ENCODE measurements at regions not wholly inside any gene's neighbourhood (a gene's known extent, or its start where the extent isn't known, plus 50 kb on each side); places are given as distances from the start of the nearest gene placed in this dataset.

DNA sequence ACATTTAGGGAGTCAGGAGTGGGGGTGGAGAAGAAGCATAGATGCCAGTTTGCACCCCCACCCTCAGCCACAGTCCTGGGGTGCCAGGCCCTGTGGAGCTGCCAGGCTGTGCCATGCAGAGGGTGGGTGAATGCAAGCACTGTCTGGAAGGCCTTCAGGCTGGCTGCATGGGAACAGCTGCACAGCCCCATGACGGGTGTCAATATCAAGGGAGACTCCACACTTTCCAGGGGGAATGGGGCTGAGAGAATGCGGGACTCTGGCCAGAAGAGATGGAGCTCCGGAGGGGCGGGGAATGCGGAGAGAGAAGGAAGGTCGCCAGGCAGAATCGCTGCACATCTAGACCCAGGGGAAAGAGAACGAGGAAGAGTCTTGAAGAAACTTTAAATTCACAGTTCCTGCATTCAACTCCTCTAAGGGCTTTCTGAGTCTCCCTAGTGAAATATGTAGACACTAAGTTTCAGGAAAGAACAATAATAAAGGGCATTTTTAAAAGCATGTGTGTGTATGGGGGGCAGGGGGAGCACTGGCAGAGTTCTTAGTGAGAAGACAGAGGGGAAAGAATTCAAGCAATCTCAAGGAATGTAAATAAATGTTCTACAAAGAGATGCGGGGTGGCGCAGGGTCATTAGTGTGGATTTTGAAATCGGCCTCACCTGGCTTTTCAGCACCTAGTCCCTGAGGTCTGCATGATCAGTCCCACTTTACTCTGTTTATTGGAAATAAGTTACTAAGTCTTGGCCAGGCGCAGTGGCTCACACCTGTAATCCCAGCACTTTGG, 59.1 kb downstream of the BOD1 start:
- DNase-seq: no peak

DNA sequence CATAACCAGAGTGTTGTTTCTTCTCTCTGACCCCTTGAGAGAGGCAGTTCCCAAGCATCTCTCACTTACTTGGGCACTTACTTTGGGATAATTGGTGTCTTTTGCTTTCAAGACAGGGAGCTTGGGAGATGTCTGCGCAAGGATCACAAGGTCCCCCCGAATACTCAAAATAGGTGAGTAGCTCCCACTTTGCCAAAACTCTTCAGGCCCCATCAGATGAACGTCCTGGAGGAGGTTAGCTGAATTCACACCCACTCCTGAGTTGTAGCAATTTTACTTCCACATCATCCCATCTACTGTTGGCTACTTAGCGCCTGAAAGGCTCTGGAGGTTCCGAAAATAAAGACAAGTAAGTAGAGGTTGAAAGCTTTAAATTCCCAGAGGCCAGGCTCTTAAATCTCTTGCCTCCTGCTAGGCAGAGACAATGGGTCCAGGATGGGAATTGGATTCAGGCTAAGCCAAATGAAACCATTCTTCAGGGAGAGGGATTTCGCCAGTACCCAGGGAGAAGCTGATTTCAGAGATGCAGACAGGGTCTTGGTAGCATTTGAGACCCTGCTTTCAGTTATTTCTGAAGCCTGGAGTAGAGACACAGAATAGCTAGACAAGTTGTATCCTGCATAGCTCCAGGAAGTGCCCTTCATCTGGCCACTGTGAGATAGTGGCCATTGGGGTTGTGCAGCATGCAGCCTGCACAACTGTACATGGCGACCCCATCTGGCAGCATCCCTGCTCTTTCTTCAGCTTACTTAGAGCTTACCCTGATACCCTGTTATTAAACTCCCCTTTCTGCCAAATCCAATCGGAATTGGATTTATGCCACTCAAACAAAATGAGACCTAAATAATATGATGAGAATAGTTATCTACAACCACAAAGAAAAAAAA, 60.1 kb downstream of the BOD1 start:
- DNase-seq: no peak

DNA sequence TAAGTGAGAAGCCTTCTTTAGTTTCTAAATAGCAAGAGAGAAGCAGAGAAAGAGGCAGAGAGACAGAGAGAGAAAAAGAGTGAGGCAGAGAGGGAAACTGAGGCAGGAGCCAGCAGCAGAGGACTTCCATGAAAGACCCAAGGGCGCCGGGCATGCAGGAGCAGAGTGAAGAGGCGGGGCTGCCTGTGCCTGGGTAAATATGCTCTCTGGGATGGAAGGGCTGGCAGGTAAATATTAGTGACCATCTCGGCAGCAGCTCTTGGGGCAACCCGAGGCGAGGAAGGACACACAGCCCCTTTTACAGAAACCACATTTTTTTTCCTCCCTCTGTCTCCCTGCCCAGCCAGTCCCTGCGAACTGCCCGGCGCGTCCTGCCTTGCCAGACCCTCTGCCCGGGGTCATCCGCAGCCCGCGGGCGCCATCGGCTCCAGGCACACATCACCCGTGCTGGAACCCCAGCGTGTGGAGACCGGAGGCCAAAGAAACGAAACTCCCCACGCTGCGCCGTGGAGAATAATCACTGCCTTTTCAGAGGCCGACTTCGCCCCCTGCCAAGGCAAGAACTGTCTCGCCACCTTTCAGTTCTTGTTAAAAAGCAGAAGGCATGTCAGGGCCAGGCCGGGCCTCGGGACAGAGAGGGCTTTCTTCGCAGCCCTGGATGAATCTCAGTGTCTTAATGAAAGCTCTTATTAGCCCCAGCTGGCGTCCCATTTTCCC, 61.3 kb downstream of the BOD1 start:
- no peak for DNase-seq

DNA sequence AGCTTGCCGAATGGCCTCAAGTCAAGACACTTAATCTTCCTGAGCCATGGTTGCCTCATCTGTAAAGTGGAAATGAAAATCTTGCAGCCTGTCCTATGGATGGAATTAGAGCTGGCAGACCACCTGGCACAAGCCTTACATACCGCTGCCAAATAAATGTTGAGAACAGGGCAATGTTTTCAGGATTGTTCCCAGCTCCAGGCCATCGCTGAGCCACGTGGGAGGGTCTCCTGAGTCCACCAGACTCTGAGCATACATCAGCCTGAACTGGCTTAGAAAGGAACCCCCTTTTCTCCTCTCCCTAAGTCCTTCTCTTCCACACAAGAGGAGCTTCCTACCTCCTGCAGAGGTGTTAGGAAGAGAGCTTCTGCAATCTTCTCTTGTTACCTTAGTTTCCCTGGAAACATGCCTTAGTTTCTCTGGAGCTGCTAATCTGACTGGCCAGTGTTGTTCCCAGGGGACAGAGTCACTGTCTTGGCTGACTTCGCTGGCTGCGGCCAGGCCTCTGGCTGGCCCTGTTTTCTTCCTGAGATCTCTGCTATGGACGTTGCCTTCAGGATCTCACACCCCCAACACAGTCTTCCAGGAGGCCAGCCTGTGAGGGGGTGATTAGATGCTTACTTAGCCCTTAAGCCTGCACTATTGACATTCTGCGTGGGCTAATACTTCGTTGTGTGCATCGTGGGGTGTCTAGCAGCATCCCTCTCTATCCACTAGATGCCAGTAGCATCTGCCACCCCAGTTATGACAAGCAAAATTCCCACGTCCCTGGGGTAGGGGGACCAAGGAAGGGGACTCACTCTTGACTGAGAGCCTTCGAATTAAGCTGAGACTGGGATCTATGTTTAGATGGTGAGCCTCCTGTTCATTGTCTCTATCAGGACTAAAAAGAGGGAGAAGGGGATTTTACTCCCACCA, 62.2 kb downstream of the BOD1 start:
- no peak for DNase-seq

DNA sequence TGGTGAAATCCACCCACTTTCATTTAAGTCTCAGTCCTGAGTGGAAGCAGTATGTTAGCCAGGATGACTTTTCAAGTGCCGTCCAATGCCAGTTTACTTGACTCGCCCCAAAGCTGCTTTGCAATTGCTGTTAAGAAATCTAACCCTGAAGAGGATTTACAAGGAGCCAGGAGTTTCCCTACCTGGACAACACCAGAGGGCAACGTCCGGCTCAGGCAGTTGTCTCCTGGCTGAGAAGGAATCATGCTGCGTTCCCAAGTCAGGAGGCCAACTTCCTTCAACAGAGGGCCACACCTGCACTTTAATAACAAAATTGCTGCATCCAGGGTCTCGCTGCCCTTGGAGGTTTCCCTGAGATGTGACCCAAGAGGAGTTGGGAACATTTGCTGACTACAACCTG, 65.8 kb downstream of the BOD1 start:
- DNase-seq: no peak

DNA sequence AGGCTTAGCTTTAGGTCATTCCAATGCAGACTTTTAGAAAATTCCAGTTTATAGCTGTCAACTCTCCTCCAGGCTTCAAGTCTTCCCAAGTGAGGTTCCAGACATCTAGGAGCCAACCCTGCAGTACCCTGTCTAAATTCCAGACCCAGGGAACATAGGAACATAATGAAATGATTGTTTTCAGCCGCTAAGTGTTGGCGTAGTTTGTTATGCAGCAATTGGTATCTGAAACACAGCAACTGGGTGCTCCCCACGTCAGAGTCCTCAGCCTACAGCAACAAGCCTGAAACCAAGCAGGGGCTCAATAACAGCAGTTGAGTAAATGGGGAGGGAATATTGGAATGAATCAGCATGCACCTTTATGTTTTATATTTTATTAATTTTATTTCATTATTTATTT, 66.8 kb downstream of the BOD1 start:
- no peak for DNase-seq

DNA sequence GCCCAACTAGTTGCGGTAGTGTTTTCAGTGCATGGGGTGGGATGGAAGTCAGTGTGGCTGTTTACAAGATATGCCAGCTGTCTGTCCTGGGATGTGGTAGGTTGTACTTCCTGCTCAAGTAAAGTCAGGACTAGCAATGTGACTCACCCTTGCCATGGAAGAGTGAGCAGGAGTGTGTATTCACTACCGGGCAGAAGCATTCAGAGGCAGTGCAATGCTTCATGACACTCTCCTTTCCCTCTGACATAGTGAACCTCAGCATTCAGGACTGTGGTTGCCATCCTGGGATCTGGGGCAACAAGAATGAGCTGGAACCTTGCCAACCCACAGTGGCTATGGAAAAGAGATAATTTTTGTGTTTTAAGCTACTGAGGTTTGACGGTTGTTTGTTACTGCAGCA, 68.9 kb downstream of the BOD1 start:
- DNase-seq: no peak

DNA sequence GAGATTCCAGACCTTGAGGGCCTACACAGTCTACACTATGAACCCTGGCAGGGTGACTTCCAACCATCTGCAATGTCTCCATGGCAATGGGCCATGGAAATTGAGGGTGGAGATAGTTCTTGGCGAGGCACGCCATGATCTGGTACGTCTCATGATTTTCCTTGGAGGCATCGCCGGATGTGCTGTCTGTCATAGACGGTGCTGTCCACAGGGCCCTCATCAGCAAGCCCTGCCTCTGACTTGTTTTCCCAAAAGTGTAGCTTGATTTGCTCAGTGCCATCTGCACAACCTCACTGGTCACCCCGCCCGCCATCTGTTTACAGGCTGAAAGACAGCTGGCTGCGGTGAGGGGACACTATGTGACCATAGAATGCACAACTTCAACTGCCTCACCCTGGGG, 73.5 kb downstream of the BOD1 start:
- DNase-seq: no peak

DNA sequence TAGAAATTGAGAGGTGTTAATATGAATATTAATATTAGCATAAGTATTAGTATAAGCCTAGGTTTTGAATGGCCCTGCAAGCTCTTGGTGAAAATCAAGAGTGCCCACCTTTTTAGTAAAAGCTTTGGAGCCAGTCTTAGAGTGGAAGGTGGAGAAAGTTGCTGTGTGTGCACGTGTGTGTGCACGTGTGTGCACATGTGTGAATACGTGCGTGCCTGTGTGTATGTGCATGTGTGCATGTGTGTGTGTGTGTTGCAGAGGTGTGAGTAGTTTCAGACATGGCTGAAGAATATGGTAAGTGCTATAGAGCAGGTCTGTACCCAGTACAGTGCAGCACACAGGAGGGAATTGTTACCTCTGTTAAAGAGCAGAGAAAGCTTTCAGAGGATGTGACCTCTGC, 74.3 kb downstream of the BOD1 start:
- DNase-seq: no peak

DNA sequence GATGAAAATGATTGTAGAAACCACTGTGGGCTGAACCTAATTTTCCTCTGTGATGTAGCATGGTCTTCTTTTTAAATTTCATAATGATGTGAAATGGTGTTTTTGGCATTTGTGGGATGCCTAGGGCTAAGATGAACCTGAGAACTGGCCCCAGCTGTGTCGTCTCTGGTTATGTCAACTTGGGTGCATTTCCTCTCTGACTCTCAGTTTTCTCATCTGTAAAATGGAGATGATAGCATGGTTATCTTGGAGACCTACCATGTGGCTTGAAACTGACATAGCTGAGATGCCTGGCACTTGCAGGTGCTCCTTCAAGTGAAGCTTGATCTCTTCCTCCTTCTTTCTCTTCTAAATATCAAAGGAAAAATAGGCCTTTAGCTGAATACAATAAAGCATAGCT, 77.8 kb downstream of the BOD1 start:
- DNase-seq: no peak

DNA sequence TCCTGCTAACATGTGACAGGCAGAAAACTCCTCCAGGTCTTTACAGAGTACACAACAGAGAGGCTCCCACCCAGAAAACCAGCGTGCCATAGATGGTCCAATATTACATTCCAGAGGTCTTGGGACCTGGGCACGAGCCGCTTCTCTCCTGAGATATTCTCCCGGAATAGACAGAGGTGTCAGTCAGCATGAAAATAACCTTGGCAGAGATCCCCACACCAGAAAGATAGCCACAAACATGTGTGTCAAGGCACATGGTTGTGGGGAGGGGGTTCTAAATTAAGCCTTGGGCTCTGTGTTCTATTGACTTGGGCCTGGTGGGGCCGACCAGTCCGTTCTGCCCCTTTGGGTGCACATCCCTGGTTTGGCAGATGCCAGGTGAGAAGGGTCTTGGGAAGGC, 78.4 kb downstream of the BOD1 start:
- DNase-seq: no peak

DNA sequence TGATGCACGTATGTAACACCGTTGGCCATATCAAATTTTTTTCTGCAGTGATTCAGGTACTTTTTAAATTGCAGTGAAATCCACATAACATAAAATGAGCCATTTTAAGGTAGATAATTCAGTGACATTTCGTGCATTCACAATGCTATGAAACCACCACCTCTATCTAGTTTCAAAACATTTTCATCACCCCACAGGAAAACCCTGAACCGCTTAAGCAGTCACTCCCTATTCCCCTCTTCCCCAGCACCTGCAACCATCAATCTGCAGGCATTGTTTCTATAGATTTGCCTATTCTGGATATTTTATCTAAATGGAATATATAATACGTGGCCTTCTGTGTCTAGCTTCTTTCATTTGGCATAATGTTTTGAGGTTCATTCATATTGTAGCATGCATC, 79.2 kb downstream of the BOD1 start:
- DNase-seq: no peak

DNA sequence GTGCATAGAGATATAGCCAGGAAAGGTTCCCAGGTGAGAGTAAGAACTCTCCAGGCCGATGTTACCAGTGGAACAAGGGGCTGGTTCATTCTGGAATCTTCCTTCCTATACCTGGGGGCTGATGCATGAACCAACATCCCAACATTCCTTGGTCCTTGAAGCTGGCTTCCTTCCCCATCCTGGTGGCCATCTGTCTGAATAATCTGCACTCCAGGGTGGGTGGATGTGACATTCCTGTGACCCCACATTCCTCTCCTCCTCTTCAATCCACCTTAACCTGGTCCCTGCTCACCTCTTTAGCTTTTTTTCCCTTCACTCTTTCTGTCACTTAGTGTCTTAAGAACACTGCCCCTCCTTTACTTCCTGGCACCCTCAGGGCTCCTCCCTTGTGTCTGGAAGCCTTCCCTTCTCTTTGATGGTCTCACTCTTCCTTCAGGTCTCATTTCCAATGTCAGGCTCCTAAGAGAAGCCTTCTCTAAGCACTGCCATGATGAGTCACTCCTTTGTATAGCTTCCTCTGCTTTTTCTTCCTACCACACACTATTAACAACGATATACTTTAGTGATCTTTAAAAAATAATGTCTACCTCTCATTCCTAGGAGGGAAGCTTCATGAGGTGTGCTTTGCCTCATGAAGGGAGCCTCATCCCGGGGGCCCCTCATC, 80.3 kb downstream of the BOD1 start:
- DNase-seq: no peak

DNA sequence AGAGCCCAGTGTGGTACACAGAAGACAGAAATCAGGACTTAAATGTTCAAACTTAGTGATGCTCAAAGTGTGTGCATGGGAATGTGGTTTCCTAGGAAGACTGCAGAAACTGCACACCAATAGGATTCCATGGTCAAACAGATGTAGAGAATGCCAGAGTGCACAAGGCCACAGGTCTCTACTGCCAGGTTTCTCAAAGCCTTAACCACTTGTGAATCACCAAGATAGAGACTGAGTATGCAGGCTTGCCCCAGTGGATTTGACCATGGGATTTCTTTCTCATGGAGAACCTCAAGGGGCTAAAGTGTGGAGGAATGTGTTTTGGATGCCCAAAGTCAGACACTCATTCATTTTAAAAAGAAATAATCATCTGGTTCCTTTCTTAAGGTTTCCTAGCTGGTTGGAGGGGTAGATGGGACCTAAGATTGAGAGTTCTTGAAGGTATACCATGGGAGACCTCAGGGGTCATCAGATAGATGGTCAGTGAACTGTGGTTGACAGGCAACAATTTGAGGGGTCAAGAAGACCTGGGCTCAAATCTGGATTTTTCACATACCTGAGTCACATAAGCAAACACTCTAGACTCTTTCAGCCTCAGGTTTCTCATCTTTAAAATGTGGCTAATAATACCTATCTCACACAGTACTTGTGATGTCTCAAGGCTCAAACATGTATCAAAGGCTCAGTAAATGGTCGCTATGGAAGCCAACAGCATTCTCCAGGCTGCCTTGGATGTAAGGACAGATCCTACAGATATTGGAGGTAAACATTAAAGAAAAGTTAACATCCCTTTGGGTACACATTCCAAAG, 81.1 kb downstream of the BOD1 start:
- DNase-seq: no peak

DNA sequence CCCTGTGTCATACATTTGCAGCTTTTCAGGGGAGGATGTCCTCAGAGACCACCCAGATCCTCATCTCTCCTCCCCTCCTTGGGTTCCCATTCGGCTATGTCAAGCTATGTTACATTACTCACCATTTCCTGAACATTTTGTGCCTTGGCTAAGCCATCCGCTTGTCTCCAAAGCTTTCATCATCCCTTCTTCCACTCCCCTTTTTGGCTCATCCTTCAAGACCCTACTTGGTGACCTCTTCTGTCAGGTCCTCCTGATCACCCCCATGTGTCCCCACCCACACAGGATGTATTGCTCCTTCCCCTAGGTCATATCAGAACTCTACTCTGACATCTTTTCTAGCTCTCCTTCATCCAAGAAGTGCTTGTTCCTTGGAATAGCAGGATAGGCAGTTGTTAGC, 81.8 kb downstream of the BOD1 start:
- no peak for DNase-seq

DNA sequence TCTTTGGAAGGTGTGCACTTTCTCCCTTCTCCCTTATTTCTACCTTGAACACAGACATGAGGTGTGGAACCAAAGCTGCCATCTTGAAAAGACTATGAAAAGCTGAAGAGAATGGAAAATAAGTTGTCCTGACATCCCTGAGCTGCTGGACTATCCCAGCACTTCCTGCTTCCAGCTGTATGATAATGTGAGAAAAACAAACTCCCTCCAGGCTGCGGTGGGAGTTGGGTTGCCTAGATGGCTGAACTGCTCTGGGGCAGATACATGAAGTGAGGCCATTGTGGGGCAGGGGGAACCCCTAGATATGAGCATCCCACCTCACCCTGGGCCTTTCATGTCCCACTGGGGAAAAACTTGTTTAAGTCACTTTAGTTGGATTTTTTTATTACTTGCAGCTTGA, 82.4 kb downstream of the BOD1 start:
- no peak for DNase-seq

DNA sequence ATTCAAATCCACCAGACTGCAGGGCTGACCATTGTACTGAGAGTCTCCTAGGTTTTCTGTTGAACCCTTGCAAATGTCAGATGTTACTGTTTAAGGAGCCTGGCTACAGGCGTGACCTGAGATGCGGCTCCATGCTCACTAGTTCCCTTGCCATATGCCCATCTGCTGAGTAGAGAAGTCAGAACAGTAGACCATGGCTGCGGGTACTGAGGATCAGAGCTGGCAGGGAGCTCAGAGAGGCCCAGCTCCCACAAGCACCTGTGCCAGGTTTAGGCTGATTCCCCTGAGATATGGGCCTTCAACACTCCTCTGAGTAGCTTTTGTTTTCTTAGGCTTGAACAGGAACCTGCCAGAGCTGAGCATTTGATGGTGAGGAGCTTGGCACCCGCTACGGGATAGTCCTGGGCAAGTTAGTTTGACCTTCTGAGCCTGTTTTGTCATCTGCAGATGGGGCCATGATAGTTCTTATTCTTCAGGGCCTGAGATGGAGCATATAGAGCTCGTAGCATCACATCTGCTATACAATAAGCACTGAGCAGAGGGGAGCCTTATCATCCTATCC, 83.7 kb downstream of the BOD1 start:
- DNase-seq: no peak

DNA sequence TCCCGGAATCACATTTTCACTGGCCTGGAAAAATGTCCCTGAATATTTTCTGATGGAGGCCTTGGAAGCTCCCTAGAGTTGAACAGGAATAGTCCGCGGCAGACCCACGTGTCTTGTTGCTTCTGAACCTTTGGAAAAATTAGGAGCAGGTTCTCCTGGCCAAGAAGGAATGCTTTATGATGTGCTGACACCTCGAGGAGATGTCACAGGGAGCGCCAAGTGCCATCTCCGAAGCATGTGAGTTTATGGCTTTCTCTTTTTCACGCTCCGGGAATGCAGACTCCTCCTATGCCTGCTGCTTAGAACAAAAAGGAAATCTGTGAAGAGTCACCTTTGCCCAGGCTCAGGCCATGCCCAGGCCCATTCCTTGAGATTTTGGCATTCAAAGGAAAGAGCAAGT, 84.6 kb downstream of the BOD1 start:
- DNase-seq: no peak

DNA sequence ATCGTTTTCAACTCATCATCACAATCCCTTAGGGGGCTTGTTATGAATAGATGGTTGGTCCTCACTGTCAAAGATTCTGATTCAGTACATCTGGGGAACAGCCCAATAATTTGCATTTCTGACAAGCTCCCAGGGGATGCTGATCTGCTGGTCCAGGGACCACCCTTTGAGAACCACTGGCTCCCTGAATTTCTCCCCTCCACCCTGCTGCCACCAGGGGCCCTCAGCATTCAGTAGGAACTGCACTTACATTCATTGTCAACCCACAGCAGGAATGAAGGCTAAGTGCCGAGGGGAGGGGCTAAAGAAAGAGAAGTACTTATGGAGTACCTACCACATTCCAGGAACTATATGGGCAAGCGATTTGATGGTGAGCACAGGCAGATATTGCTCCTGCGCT, 85.9 kb downstream of the BOD1 start:
- DNase-seq: no peak

DNA sequence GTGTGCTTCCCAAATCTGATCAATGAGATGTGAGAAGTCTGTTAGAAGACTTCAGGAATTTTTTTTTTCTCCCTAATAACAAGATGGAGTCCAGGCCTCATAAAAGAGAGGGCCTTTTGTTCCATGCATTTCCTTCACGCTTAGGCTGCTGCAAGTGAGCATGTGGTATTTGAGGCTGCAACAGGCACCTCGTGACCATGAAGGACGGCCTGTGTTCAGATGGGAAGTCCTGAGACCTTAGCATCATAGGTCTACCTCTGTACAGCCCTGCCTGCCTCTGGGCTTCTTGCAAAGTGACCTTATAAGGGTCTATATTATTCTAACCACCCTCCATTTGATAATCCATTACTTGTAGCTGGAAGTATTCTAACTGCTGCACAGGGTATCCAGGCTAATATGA, 86.6 kb downstream of the BOD1 start:
- DNase-seq: no peak
